KMS-11 (cell line): ENCODE measurements at regions not wholly inside any gene's neighbourhood (a gene's known extent, or its start where the extent isn't known, plus 50 kb on each side); places are given as distances from the start of the nearest gene placed in this dataset.
"Not testable (repeated sequence)": the region's sequence is repeated elsewhere in the genome, so short reads cannot be mapped to it uniquely, and the experiment has no call there.

ENCODE experiments used
- H2AFZ ChIP-seq: fragments of 200-600 bp; sonication (generic); 2 replicates; pipeline ENCODE4 v1.6.1; 2016; ENCODE audit warnings: antibody characterized with exemption, mixed run types, low read depth
- H3K27ac ChIP-seq: fragments of 200-600 bp; sonication (generic); 2 replicates; pipeline ENCODE4 v1.6.1; 2016; ENCODE audit warnings: mild to moderate bottlenecking, mixed run types
- H3K27me3 ChIP-seq: fragments of 200-600 bp; sonication (generic); 2 replicates; pipeline ENCODE4 v1.6.1; 2017; ENCODE audit warnings: mild to moderate bottlenecking, low read depth, mixed run types, moderate library complexity; ENCODE audit not compliant: insufficient read depth
- H3K36me3 ChIP-seq: fragments of 200-600 bp; sonication (generic); 2 replicates; pipeline ENCODE4 v1.6.1; 2017; ENCODE audit warnings: mild to moderate bottlenecking, mixed run types; ENCODE audit not compliant: insufficient read depth
- H3K4me1 ChIP-seq: fragments of 200-600 bp; sonication (generic); 2 replicates; pipeline ENCODE4 v1.6.1; 2016; ENCODE audit warnings: mild to moderate bottlenecking, low read depth, mixed run types; ENCODE audit not compliant: poor library complexity, severe bottlenecking
- H3K4me2 ChIP-seq: fragments of 200-600 bp; sonication (generic); 2 replicates; pipeline ENCODE4 v1.7.0; 2016; ENCODE audit warnings: mild to moderate bottlenecking, mixed run types
- H3K4me3 ChIP-seq: fragments of 200-600 bp; sonication (generic); IDR thresholded peaks from 2 replicates; pipeline ENCODE4 v1.6.1; 2017; ENCODE audit warnings: low read depth, low read length, mixed read lengths; ENCODE audit not compliant: insufficient read depth
- H3K79me2 ChIP-seq: fragments of 200-600 bp; sonication (generic); 2 replicates; pipeline ENCODE4 v1.6.1; 2016; ENCODE audit warnings: low read depth, mixed run types; ENCODE audit not compliant: insufficient read depth
- H3K9ac ChIP-seq: fragments of 200-600 bp; sonication (generic); 2 replicates; pipeline ENCODE4 v1.6.1; 2016; ENCODE audit warnings: mild to moderate bottlenecking, mixed run types
- H4K20me1 ChIP-seq: fragments of 200-600 bp; sonication (generic); 2 replicates; pipeline ENCODE4 v1.6.1; 2016; ENCODE audit warnings: mild to moderate bottlenecking, mixed run types; ENCODE audit not compliant: insufficient read depth
- TF ChIP-seq, protein P1 (sequence below): fragments of 200-600 bp; sonication (generic); conservative IDR thresholded peaks from 2 replicates; pipeline ENCODE4 v1.6.1; 2017; ENCODE audit warnings: low read depth, mild to moderate bottlenecking, antibody characterized with exemption, low read length, moderate library complexity, mixed read lengths

- no peak overlapping the region for H3K27ac ChIP-seq
- H3K4me1 ChIP-seq, result no peaks in the 10 kb centered on the region
- H3K4me2 ChIP-seq, result no peak overlapping the region
- no peak overlapping the region for H3K9ac ChIP-seq
- H3K36me3 ChIP-seq, result no peaks in the 10 kb centered on the region
- no peak overlapping the region for H3K4me3 ChIP-seq
- TF ChIP-seq, protein P1, sequence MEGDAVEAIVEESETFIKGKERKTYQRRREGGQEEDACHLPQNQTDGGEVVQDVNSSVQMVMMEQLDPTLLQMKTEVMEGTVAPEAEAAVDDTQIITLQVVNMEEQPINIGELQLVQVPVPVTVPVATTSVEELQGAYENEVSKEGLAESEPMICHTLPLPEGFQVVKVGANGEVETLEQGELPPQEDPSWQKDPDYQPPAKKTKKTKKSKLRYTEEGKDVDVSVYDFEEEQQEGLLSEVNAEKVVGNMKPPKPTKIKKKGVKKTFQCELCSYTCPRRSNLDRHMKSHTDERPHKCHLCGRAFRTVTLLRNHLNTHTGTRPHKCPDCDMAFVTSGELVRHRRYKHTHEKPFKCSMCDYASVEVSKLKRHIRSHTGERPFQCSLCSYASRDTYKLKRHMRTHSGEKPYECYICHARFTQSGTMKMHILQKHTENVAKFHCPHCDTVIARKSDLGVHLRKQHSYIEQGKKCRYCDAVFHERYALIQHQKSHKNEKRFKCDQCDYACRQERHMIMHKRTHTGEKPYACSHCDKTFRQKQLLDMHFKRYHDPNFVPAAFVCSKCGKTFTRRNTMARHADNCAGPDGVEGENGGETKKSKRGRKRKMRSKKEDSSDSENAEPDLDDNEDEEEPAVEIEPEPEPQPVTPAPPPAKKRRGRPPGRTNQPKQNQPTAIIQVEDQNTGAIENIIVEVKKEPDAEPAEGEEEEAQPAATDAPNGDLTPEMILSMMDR, result no peak
- H3K79me2 ChIP-seq, result no peaks in the 10 kb centered on the region
- no peak overlapping the region for H2AFZ ChIP-seq
- H4K20me1 ChIP-seq, result no peaks in the 10 kb centered on the region
- no peaks in the 10 kb centered on the region for H3K27me3 ChIP-seq
Observed at GRCh38 chr2:11079136-11079824, 76.0 kb upstream of the SLC66A3 start.

DNA sequence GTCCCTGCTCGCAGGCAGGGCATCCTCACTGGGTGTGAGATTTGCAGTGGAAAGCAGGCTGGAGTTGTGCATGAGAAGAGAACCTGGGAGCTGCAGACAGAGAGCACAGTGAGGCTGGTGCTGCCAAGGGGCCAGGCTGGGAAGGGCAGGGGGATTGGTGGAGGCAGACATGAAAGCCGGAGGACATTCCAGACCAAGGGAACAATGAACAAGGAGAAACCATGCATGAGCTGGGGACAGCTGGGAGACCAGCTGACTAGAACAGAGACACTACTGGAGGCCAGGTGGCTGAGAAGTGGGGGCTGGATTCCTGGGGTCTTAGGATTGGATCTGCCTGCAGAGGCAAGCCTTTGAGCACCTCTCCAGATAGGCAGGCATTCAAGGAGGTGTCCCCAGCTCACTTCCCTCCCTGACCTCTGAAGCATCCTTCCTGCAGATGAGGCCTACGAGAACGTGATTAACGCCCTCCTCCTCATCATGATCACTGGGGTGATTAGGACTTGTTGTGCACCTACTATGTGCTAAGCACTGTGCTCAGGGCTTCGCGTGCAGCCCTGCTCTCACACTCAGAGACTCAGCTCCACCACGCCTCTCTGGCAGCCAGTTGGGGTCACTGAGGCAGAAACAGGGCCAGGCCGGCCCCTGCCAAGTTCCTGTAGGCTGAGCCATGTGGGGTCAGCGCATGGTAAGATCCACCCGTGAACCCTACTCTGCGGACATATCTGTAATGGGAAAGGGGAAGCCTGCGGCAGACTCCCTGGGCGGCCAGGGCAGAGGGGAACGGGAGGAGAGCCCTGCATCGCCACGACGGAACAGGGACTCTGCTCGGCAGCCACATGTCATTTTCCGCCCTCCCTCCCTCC is 74.8 kb upstream of the SLC66A3 start:
- no peak overlapping the region for H3K27ac ChIP-seq
- no peaks in the 10 kb centered on the region for H3K4me1 ChIP-seq
- no peak overlapping the region for H3K4me2 ChIP-seq
- no peaks in the 10 kb centered on the region for H4K20me1 ChIP-seq
- H2AFZ ChIP-seq, result no peak overlapping the region
- H3K79me2 ChIP-seq, result no peaks in the 10 kb centered on the region
- TF ChIP-seq, protein P1, result no peak
- H3K4me3 ChIP-seq, result no peak overlapping the region
- H3K27me3 ChIP-seq, result no peaks in the 10 kb centered on the region
- no peaks in the 10 kb centered on the region for H3K36me3 ChIP-seq
- no peak overlapping the region for H3K9ac ChIP-seq

GRCh38 chr2:11082880-11083279 is 72.4 kb upstream of the SLC66A3 start:
- H2AFZ ChIP-seq, result no peak overlapping the region
- no peak overlapping the region for H3K9ac ChIP-seq
- TF ChIP-seq, protein P1, result no peak

DNA sequence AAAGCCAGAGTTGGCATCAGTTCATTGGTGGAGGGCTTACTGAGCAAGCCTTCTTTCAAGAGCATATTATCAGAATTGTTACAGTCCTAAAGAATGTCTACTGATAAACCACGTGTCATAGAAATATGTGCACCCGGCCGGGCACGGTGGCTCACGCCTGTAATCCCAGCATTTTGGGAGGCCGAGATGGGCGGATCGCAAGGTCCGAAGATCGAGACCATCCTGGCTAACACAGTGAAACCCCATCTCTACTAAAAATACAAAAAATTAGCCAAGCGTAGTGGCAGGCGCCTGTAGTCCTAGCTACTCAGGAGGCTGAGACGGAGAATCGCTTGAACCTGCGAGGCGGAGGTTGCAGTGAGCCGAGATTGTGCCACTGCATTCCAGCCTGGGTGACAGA is 66.4 kb upstream of the SLC66A3 start:
- H3K36me3 ChIP-seq, H4K20me1 ChIP-seq, H3K4me3 ChIP-seq, H3K9ac ChIP-seq, H3K4me1 ChIP-seq, H3K4me2 ChIP-seq, H3K27me3 ChIP-seq, H2AFZ ChIP-seq, H3K79me2 ChIP-seq, H3K27ac ChIP-seq: not testable (repeated sequence)

More at GRCh38 chr2:11082880-11083279, 72.4 kb upstream of the SLC66A3 start:
- no peaks in the 10 kb centered on the region for H3K27me3 ChIP-seq
- no peaks in the 10 kb centered on the region for H3K36me3 ChIP-seq
- no peak overlapping the region for H3K4me3 ChIP-seq
- H3K79me2 ChIP-seq, result no peaks in the 10 kb centered on the region
- H3K4me2 ChIP-seq, result no peak overlapping the region
- H3K4me1 ChIP-seq, result no peaks in the 10 kb centered on the region
- no peak overlapping the region for H3K27ac ChIP-seq
- H4K20me1 ChIP-seq, result no peaks in the 10 kb centered on the region

GRCh38 chr2:11090187-11090586 is 65.1 kb upstream of the SLC66A3 start:
- Histone ChIP-seq H3K4me3 (no peak overlapping the region), H4K20me1 (no peaks in the 10 kb centered on the region), H3K4me2 (no peak overlapping the region), H3K36me3 (no peaks in the 10 kb centered on the region), H3K4me1 (no peaks in the 10 kb centered on the region), H3K27ac (no peak overlapping the region), H3K9ac (no peak overlapping the region), H2AFZ (no peak overlapping the region), H3K27me3 (no peaks in the 10 kb centered on the region), H3K79me2 (no peaks in the 10 kb centered on the region)
- TF ChIP-seq, protein P1, result no peak
